ENCODE measurements at regions not wholly inside any gene's neighbourhood (a gene's known extent, or its start where the extent isn't known, plus 50 kb on each side); places are given as distances from the start of the nearest gene placed in this dataset.

GRCh38 chr4:30094887-30095286 is 625.3 kb upstream of the PCDH7 start:
- TF ChIP-seq, protein P1, sequence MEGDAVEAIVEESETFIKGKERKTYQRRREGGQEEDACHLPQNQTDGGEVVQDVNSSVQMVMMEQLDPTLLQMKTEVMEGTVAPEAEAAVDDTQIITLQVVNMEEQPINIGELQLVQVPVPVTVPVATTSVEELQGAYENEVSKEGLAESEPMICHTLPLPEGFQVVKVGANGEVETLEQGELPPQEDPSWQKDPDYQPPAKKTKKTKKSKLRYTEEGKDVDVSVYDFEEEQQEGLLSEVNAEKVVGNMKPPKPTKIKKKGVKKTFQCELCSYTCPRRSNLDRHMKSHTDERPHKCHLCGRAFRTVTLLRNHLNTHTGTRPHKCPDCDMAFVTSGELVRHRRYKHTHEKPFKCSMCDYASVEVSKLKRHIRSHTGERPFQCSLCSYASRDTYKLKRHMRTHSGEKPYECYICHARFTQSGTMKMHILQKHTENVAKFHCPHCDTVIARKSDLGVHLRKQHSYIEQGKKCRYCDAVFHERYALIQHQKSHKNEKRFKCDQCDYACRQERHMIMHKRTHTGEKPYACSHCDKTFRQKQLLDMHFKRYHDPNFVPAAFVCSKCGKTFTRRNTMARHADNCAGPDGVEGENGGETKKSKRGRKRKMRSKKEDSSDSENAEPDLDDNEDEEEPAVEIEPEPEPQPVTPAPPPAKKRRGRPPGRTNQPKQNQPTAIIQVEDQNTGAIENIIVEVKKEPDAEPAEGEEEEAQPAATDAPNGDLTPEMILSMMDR (IDR thresholded peaks at IDR 0.05; ENCODE audit: low read depth, low read length): no peak
- no peak for TF ChIP-seq MYC (IDR thresholded peaks at IDR 0.05; ENCODE audit: low read depth, low read length)
- no peak for TF ChIP-seq POLR2A (IDR thresholded peaks at IDR 0.05; ENCODE audit: extremely low read depth, insufficient read length)
